GM18858 (cell line): ENCODE measurements at regions not wholly inside any gene's neighbourhood (a gene's known extent, or its start where the extent isn't known, plus 50 kb on each side); places are given as distances from the start of the nearest gene placed in this dataset.
"Not testable (repeated sequence)": the region's sequence is repeated elsewhere in the genome, so short reads cannot be mapped to it uniquely, and the experiment has no call there.

ENCODE experiments used
- ATAC-seq: cut with Tn5 transposase; IDR thresholded peaks from one replicate; pipeline ENCODE4 v1.9.1; 2021; ENCODE audit not compliant: unreplicated experiment

- no peak for ATAC-seq
Observed at GRCh38 chr22:47517062-47517461, 754.6 kb downstream of the TBC1D22A start.

- no peak for ATAC-seq
Observed at GRCh38 chr22:47515384-47516125, 753.1 kb downstream of the TBC1D22A start.

- ATAC-seq: no peak
Observed at GRCh38 chr22:47512617-47513016, 750.2 kb downstream of the TBC1D22A start.

GRCh38 chr22:47504962-47505361, 742.5 kb downstream of the TBC1D22A start:
- ATAC-seq: no peak

- no peak for ATAC-seq
Observed at GRCh38 chr22:47498969-47499495, 736.6 kb downstream of the TBC1D22A start.

- ATAC-seq: no peak
Observed at GRCh38 chr22:47497666-47498065, 735.2 kb downstream of the TBC1D22A start.

GRCh38 chr22:47495110-47495509, 732.7 kb downstream of the TBC1D22A start:
- ATAC-seq: no peak

- not testable (repeated sequence) for ATAC-seq
Observed at GRCh38 chr22:47488131-47488530, 725.7 kb downstream of the TBC1D22A start.

- ATAC-seq: no peak
Observed at GRCh38 chr22:47486569-47487312, 724.3 kb downstream of the TBC1D22A start.

GRCh38 chr22:47484960-47485569, 722.6 kb downstream of the TBC1D22A start:
- no peak for ATAC-seq

- ATAC-seq: no peak
Observed at GRCh38 chr22:47476231-47476630, 713.8 kb downstream of the TBC1D22A start.

GRCh38 chr22:47474895-47475294, 712.4 kb downstream of the TBC1D22A start:
- ATAC-seq: no peak

GRCh38 chr22:47474464-47474863, 712.0 kb downstream of the TBC1D22A start:
- ATAC-seq: no peak

GRCh38 chr22:47472636-47473035, 710.2 kb downstream of the TBC1D22A start:
- ATAC-seq: no peak

GRCh38 chr22:47471406-47471805, 709.0 kb downstream of the TBC1D22A start:
- no peak for ATAC-seq

- no peak for ATAC-seq
Observed at GRCh38 chr22:47465809-47466208, 703.4 kb downstream of the TBC1D22A start.

GRCh38 chr22:47465222-47465621, 702.8 kb downstream of the TBC1D22A start:
- ATAC-seq: no peak

GRCh38 chr22:47463220-47463619, 700.8 kb downstream of the TBC1D22A start:
- no peak for ATAC-seq

- ATAC-seq: no peak
Observed at GRCh38 chr22:47460861-47461260, 698.4 kb downstream of the TBC1D22A start.

- ATAC-seq: no peak
Observed at GRCh38 chr22:47460176-47460575, 697.7 kb downstream of the TBC1D22A start.

- no peak for ATAC-seq
Observed at GRCh38 chr22:47458348-47458747, 695.9 kb downstream of the TBC1D22A start.
